Calu3 (cell line): ENCODE measurements at regions not wholly inside any gene's neighbourhood (a gene's known extent, or its start where the extent isn't known, plus 50 kb on each side); places are given as distances from the start of the nearest gene placed in this dataset.

Source experiments
- BruUV-seq: library from RNA; stranded (reverse); fragments of 400-500 nt; replicated peaks from 2 replicates; lab custom pipeline; 2021; lab: Mats Ljungman, UMichigan
- CTCF ChIA-PET: fragments of 300-600 bp; sonication (Branson Sonifier 250); formaldehyde crosslinking; loops from one replicate; lab custom pipeline; 2022; ENCODE audit warnings: antibody characterized with exemption; lab: Charles Lee
- DNase-seq: peaks from one replicate; pipeline ENCODE4 v3.0.0; 2022
- H3K27ac Mint-ChIP-seq: one replicate; pipeline ENCODE4 v1.8.0; 2022; ENCODE audit warnings: mixed read lengths; ENCODE audit not compliant: unreplicated experiment
- H3K27me3 Mint-ChIP-seq: one replicate; pipeline ENCODE4 v1.8.0; 2022; ENCODE audit warnings: mixed read lengths; ENCODE audit not compliant: unreplicated experiment
- H3K36me3 Mint-ChIP-seq: one replicate; pipeline ENCODE4 v1.8.0; 2022; ENCODE audit warnings: mild to moderate bottlenecking, moderate library complexity, mixed read lengths; ENCODE audit not compliant: insufficient read depth, unreplicated experiment
- H3K4me1 Mint-ChIP-seq: one replicate; pipeline ENCODE4 v1.8.0; 2022; ENCODE audit warnings: mild to moderate bottlenecking, low read depth, mixed read lengths; ENCODE audit not compliant: unreplicated experiment
- H3K4me3 Mint-ChIP-seq: one replicate; pipeline ENCODE4 v1.8.0; 2022; ENCODE audit warnings: mild to moderate bottlenecking, low read depth, moderate library complexity, mixed read lengths; ENCODE audit not compliant: unreplicated experiment
- H3K9me3 Mint-ChIP-seq: one replicate; pipeline ENCODE4 v1.8.0; 2022; ENCODE audit warnings: low read depth, mixed read lengths; ENCODE audit not compliant: unreplicated experiment
- CTCF ChIP-seq: fragments of 200-600 bp; IDR thresholded peaks from one replicate; pipeline ENCODE4 v1.8.0; 2022; ENCODE audit warnings: antibody characterized with exemption; ENCODE audit not compliant: unreplicated experiment
- intact Hi-C: fragments of 100-400 bp; cut with micrococcal nuclease; formaldehyde crosslinking; loops from one replicate; pipeline ENCODE4 v1.10.0; 2022; ENCODE audit not compliant: unreplicated experiment

- Mint-ChIP-seq H3K4me1 (peaks cover 28% of the 10 kb centered on the region), H3K36me3 (peaks cover 8% of the 10 kb centered on the region), H3K27ac (no peak overlapping the region), H3K9me3 (no peaks in the 10 kb centered on the region), H3K27me3 (no peaks in the 10 kb centered on the region), H3K4me3 (no peak overlapping the region)
- no peak for DNase-seq
- CTCF ChIA-PET: no interaction called here
- TF ChIP-seq CTCF: no peak
- no TSS peak for BruUV-seq
- intact Hi-C loops: no loop called here
Measured at GRCh38 chr12:19648591-19648990, 209.3 kb downstream of the AEBP2 start.

GRCh38 chr12:19652386-19652785 lies 213.1 kb downstream of the AEBP2 start:
- no peaks in the 10 kb centered on the region for H3K27me3 Mint-ChIP-seq
- CTCF ChIA-PET: no interaction called here
- intact Hi-C loops: no loop called here

GRCh38 chr12:19654650-19655376 lies 215.5 kb downstream of the AEBP2 start:
- intact Hi-C loops: no loop called here
- BruUV-seq: no TSS peak
- CTCF ChIA-PET: interaction anchor here (0.7 kb wide), 1 partner anchor 806 kb away, joined by 3 read pairs; no protein-coding TSS in a partner anchor
- no peak for DNase-seq
- Mint-ChIP-seq H3K9me3 (no peaks in the 10 kb centered on the region), H3K36me3 (peaks cover 4% of the 10 kb centered on the region), H3K4me3 (no peak overlapping the region), H3K4me1 (no peaks in the 10 kb centered on the region), H3K27ac (no peak overlapping the region), H3K27me3 (no peaks in the 10 kb centered on the region)
- no peak for TF ChIP-seq CTCF

More at GRCh38 chr12:19652386-19652785, 213.1 kb downstream of the AEBP2 start:
- DNase-seq: no peak
- Mint-ChIP-seq H3K36me3 (peaks cover 4% of the 10 kb centered on the region), H3K9me3 (no peaks in the 10 kb centered on the region), H3K27ac (no peak overlapping the region), H3K4me1 (no peaks in the 10 kb centered on the region), H3K4me3 (no peak overlapping the region)
- no TSS peak for BruUV-seq
- TF ChIP-seq CTCF: no peak

- TF ChIP-seq CTCF: no peak
- no peaks in the 10 kb centered on the region for H3K27me3 Mint-ChIP-seq
- intact Hi-C loops: no loop called here
- H3K9me3 Mint-ChIP-seq: no peaks in the 10 kb centered on the region
- CTCF ChIA-PET: no interaction called here
- no TSS peak for BruUV-seq
- no peak for DNase-seq
- H3K4me3 Mint-ChIP-seq: no peak overlapping the region
- no peak overlapping the region for H3K27ac Mint-ChIP-seq
- H3K4me1 Mint-ChIP-seq: no peaks in the 10 kb centered on the region
- H3K36me3 Mint-ChIP-seq: peaks cover 4% of the 10 kb centered on the region
Measured at GRCh38 chr12:19657118-19657731, 217.9 kb downstream of the AEBP2 start.
